Ishikawa (cell line): ENCODE measurements at regions not wholly inside any gene's neighbourhood (a gene's known extent, or its start where the extent isn't known, plus 50 kb on each side); places are given as distances from the start of the nearest gene placed in this dataset.
A peak's percentile ranks its signal among the peaks of the same experiment; 100 is the strongest.

ENCODE experiments used
- CEBPB ChIP-seq: IDR thresholded peaks from 2 replicates; pipeline ENCODE4 v1.6.1; 2012
- CREB1 ChIP-seq: IDR thresholded peaks from 2 replicates; pipeline ENCODE4 v1.6.1; 2012; ENCODE audit warnings: low read depth
- EGR1 ChIP-seq: IDR thresholded peaks from 2 replicates; pipeline ENCODE4 v1.6.1; 2012
- EP300 ChIP-seq: IDR thresholded peaks from 2 replicates; pipeline ENCODE4 v1.6.1; 2012; ENCODE audit warnings: borderline replicate concordance
- FOXM1 ChIP-seq: IDR thresholded peaks from 2 replicates; pipeline ENCODE4 v1.6.1; 2012; ENCODE audit warnings: low read depth, borderline replicate concordance
- MAX ChIP-seq: IDR thresholded peaks from 2 replicates; pipeline ENCODE4 v1.6.1; 2012
- NFIC ChIP-seq: IDR thresholded peaks from 2 replicates; pipeline ENCODE4 v1.6.1; 2012
- RAD21 ChIP-seq: IDR thresholded peaks from 2 replicates; pipeline ENCODE4 v1.6.1; 2012; ENCODE audit warnings: low read depth
- REST ChIP-seq: IDR thresholded peaks from 2 replicates; pipeline ENCODE4 v1.6.1; 2012; ENCODE audit warnings: low read depth, mild to moderate bottlenecking
- TAF1 ChIP-seq: IDR thresholded peaks from 2 replicates; pipeline ENCODE4 v1.6.1; 2012; ENCODE audit warnings: low read depth, mild to moderate bottlenecking
- TCF12 ChIP-seq: IDR thresholded peaks from 2 replicates; pipeline ENCODE4 v1.6.1; 2012; ENCODE audit warnings: low read depth
- TEAD4 ChIP-seq: IDR thresholded peaks from 2 replicates; pipeline ENCODE4 v1.6.1; 2012
- USF1 ChIP-seq: IDR thresholded peaks from 2 replicates; pipeline ENCODE4 v1.6.1; 2012
- YY1 ChIP-seq: IDR thresholded peaks from 2 replicates; pipeline ENCODE4 v1.6.1; 2012; ENCODE audit warnings: low read depth
- ZBTB7A ChIP-seq: IDR thresholded peaks from 2 replicates; pipeline ENCODE4 v1.6.1; 2012; ENCODE audit warnings: low read depth

- TF ChIP-seq CREB1 (no peak), YY1 (no peak), MAX (no peak), REST (no peak), TCF12 (no peak), ZBTB7A (no peak), NFIC (no peak), EGR1 (no peak), TAF1 (no peak), FOXM1 (no peak)
Measured at GRCh38 chr4:151540728-151541388, 131.9 kb downstream of the FHIP1A start.

GRCh38 chr4:151541389-151542071, 132.6 kb downstream of the FHIP1A start:
- TF ChIP-seq TCF12: no peak
- TF ChIP-seq YY1: no peak
- TF ChIP-seq EP300: peak; percentile 17; the same call in 1 of the 2 replicates
- TF ChIP-seq NFIC: peak; percentile 83
- peak; percentile 39; the same call in 1 of the 2 replicates for TF ChIP-seq CEBPB

GRCh38 chr4:151548708-151549107, 139.7 kb downstream of the FHIP1A start:
- TF ChIP-seq USF1 (no peak), NFIC (no peak), CEBPB (no peak), EP300 (no peak), TEAD4 (no peak), CREB1 (no peak), TAF1 (no peak), EGR1 (no peak), MAX (no peak), ZBTB7A (no peak), TCF12 (no peak), FOXM1 (no peak), REST (no peak), RAD21 (no peak), YY1 (no peak)

GRCh38 chr4:151553874-151554273, 144.9 kb downstream of the FHIP1A start:
- 0 out of 2 replicates have a peak, but pooled peaks have one; percentile 17 for TF ChIP-seq USF1
- no peak for TF ChIP-seq CEBPB

- TF ChIP-seq ZBTB7A (no peak), FOXM1 (no peak), NFIC (no peak), CREB1 (no peak), EGR1 (no peak), RAD21 (no peak), CEBPB (no peak), MAX (no peak), TAF1 (no peak), TEAD4 (no peak), USF1 (no peak)
Measured at GRCh38 chr4:151555151-151555945, 146.4 kb downstream of the FHIP1A start.
